Astrocyte (in vitro differentiated cells and primary cell): ENCODE measurements at regions not wholly inside any gene's neighbourhood (a gene's known extent, or its start where the extent isn't known, plus 50 kb on each side); places are given as distances from the start of the nearest gene placed in this dataset.

Experiments
- CTCF ChIP-seq: IDR thresholded peaks from 2 replicates; pipeline ENCODE4 v1.5.1; 2011; ENCODE audit warnings: low read depth, mild to moderate bottlenecking, inconsistent platforms, low read length, moderate library complexity; ENCODE audit not compliant: insufficient read depth
- EZH2 ChIP-seq: IDR thresholded peaks from 2 replicates; pipeline ENCODE4 v1.6.1; 2012; ENCODE audit warnings: mild to moderate bottlenecking, low read length, inconsistent platforms; ENCODE audit not compliant: insufficient read depth

- no peak for TF ChIP-seq EZH2
- TF ChIP-seq CTCF: no peak
Measured at GRCh38 chr18:70419526-70419925, 130.7 kb downstream of the SOCS6 start.
